ENCODE measurements at regions not wholly inside any gene's neighbourhood (a gene's known extent, or its start where the extent isn't known, plus 50 kb on each side); places are given as distances from the start of the nearest gene placed in this dataset.

GRCh38 chr2:116180072-116180471, 1634.4 kb upstream of the DDX18 start (continued):
- TF ChIP-seq, protein P1, sequence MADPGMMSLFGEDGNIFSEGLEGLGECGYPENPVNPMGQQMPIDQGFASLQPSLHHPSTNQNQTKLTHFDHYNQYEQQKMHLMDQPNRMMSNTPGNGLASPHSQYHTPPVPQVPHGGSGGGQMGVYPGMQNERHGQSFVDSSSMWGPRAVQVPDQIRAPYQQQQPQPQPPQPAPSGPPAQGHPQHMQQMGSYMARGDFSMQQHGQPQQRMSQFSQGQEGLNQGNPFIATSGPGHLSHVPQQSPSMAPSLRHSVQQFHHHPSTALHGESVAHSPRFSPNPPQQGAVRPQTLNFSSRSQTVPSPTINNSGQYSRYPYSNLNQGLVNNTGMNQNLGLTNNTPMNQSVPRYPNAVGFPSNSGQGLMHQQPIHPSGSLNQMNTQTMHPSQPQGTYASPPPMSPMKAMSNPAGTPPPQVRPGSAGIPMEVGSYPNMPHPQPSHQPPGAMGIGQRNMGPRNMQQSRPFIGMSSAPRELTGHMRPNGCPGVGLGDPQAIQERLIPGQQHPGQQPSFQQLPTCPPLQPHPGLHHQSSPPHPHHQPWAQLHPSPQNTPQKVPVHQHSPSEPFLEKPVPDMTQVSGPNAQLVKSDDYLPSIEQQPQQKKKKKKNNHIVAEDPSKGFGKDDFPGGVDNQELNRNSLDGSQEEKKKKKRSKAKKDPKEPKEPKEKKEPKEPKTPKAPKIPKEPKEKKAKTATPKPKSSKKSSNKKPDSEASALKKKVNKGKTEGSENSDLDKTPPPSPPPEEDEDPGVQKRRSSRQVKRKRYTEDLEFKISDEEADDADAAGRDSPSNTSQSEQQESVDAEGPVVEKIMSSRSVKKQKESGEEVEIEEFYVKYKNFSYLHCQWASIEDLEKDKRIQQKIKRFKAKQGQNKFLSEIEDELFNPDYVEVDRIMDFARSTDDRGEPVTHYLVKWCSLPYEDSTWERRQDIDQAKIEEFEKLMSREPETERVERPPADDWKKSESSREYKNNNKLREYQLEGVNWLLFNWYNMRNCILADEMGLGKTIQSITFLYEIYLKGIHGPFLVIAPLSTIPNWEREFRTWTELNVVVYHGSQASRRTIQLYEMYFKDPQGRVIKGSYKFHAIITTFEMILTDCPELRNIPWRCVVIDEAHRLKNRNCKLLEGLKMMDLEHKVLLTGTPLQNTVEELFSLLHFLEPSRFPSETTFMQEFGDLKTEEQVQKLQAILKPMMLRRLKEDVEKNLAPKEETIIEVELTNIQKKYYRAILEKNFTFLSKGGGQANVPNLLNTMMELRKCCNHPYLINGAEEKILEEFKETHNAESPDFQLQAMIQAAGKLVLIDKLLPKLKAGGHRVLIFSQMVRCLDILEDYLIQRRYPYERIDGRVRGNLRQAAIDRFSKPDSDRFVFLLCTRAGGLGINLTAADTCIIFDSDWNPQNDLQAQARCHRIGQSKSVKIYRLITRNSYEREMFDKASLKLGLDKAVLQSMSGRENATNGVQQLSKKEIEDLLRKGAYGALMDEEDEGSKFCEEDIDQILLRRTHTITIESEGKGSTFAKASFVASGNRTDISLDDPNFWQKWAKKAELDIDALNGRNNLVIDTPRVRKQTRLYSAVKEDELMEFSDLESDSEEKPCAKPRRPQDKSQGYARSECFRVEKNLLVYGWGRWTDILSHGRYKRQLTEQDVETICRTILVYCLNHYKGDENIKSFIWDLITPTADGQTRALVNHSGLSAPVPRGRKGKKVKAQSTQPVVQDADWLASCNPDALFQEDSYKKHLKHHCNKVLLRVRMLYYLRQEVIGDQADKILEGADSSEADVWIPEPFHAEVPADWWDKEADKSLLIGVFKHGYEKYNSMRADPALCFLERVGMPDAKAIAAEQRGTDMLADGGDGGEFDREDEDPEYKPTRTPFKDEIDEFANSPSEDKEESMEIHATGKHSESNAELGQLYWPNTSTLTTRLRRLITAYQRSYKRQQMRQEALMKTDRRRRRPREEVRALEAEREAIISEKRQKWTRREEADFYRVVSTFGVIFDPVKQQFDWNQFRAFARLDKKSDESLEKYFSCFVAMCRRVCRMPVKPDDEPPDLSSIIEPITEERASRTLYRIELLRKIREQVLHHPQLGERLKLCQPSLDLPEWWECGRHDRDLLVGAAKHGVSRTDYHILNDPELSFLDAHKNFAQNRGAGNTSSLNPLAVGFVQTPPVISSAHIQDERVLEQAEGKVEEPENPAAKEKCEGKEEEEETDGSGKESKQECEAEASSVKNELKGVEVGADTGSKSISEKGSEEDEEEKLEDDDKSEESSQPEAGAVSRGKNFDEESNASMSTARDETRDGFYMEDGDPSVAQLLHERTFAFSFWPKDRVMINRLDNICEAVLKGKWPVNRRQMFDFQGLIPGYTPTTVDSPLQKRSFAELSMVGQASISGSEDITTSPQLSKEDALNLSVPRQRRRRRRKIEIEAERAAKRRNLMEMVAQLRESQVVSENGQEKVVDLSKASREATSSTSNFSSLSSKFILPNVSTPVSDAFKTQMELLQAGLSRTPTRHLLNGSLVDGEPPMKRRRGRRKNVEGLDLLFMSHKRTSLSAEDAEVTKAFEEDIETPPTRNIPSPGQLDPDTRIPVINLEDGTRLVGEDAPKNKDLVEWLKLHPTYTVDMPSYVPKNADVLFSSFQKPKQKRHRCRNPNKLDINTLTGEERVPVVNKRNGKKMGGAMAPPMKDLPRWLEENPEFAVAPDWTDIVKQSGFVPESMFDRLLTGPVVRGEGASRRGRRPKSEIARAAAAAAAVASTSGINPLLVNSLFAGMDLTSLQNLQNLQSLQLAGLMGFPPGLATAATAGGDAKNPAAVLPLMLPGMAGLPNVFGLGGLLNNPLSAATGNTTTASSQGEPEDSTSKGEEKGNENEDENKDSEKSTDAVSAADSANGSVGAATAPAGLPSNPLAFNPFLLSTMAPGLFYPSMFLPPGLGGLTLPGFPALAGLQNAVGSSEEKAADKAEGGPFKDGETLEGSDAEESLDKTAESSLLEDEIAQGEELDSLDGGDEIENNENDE (IDR thresholded peaks at IDR 0.05; ENCODE audit: insufficient replicate concordance, low read length), result no peak
- TF ChIP-seq KDM5A (IDR thresholded peaks at IDR 0.05; ENCODE audit: low read length), result no peak
- no peak for TF ChIP-seq EZH2 (IDR thresholded peaks at IDR 0.05; ENCODE audit: low read depth, low read length, severe bottlenecking)
- no peak for TF ChIP-seq POU5F1 (IDR thresholded peaks at IDR 0.05; ENCODE audit: low read depth, low read length)
- no peak for TF ChIP-seq TBP (IDR thresholded peaks at IDR 0.05; ENCODE audit: low read depth, low read length)
- no peak for TF ChIP-seq KDM1A (IDR thresholded peaks at IDR 0.05; ENCODE audit: borderline replicate concordance, low read length)
- TF ChIP-seq SIN3A (conservative IDR thresholded peaks at IDR 0.05 in 1 of 2, IDR thresholded peaks at IDR 0.05 in 1 of 2; ENCODE audit: low read depth in 1 of 2, low read length in 2 of 2), result no peak
- TF ChIP-seq CHD1 (IDR thresholded peaks at IDR 0.05; ENCODE audit: low read depth, low read length), result no peak
- no peak for TF ChIP-seq ASH2L (IDR thresholded peaks at IDR 0.05; ENCODE audit: low read length)
- TF ChIP-seq RBBP5 (IDR thresholded peaks at IDR 0.05; ENCODE audit: borderline replicate concordance, low read depth, low read length), result no peak
- TF ChIP-seq MAFK (IDR thresholded peaks at IDR 0.05; ENCODE audit: low read depth, low read length), result no peak
- no peak for TF ChIP-seq GABPA (IDR thresholded peaks at IDR 0.05; ENCODE audit: borderline replicate concordance, insufficient read depth, low read length)
- no peak for TF ChIP-seq YY1 (IDR thresholded peaks at IDR 0.05; ENCODE audit: low read depth, low read length)

All from H1 (cell line).